Activated T-helper 1 cell treated with anti-CD3 and anti-CD28 coated beads, Interleukin-12 subunit alpha, Interleukin-12 subunit beta, Interleukin-2, Interleukin-4 antibody, amounts not matched to agents 30 ng/mL and 10 ng/mL and 1 ng/mL, durations not matched to agents 14 hours and 24 hours and 36 hours (primary cell): ENCODE measurements at regions not wholly inside any gene's neighbourhood (a gene's known extent, or its start where the extent isn't known, plus 50 kb on each side); places are given as distances from the start of the nearest gene placed in this dataset.

Experiments
- DNase-seq: peaks from one replicate; pipeline ENCODE4 v3.0.0; 2021; ENCODE audit warnings: low spot score
- H3K27ac Mint-ChIP-seq: one replicate; pipeline ENCODE4 v1.8.0; 2021; ENCODE audit warnings: mild to moderate bottlenecking, mixed read lengths
- H3K27me3 Mint-ChIP-seq: one replicate; pipeline ENCODE4 v1.8.0; 2022; ENCODE audit warnings: mild to moderate bottlenecking, moderate library complexity, mixed read lengths; ENCODE audit not compliant: insufficient read depth
- H3K36me3 Mint-ChIP-seq: one replicate; pipeline ENCODE4 v1.8.0; 2021; ENCODE audit warnings: low read depth, mixed read lengths
- H3K4me1 Mint-ChIP-seq: one replicate; pipeline ENCODE4 v1.8.0; 2021; ENCODE audit warnings: low read depth, mixed read lengths
- H3K4me3 Mint-ChIP-seq: one replicate; pipeline ENCODE4 v1.8.0; 2021; ENCODE audit warnings: mild to moderate bottlenecking, moderate library complexity, mixed read lengths
- H3K9me3 Mint-ChIP-seq: one replicate; pipeline ENCODE4 v1.8.0; 2021; ENCODE audit warnings: mixed read lengths
- intact Hi-C: fragments of 100-400 bp; cut with micrococcal nuclease; formaldehyde crosslinking; loops from one replicate; pipeline ENCODE4 v1.15.1; 2024

DNA sequence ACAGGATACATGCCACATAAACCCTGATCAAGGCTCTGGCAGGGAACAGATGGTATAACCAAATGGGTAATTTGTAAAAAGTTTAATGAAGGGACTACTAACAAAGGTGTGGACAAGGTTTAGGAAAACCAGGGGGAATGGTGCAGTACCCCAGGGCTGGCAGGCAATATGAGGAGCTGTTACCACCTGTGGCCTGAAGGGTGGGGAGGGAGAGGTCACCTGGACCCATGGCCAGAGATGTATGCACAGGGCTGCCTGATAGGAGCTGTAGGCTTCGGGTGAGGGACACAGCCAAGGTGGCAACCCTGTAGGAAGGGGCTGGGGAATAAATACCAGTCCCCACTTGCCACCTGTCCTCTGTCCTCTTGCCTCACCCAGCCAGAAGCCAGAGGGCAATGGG is 51.4 kb upstream of the ID3 start:
- Mint-ChIP-seq H3K27me3 (peaks cover 2% of the 10 kb centered on the region), H3K4me1 (peaks cover 49% of the 10 kb centered on the region), H3K36me3 (no peaks in the 10 kb centered on the region), H3K9me3 (no peaks in the 10 kb centered on the region), H3K27ac (peak overlapping the region; percentile 15), H3K4me3 (no peak overlapping the region)
- intact Hi-C loops, result no loop called here
- no peak for DNase-seq

DNA sequence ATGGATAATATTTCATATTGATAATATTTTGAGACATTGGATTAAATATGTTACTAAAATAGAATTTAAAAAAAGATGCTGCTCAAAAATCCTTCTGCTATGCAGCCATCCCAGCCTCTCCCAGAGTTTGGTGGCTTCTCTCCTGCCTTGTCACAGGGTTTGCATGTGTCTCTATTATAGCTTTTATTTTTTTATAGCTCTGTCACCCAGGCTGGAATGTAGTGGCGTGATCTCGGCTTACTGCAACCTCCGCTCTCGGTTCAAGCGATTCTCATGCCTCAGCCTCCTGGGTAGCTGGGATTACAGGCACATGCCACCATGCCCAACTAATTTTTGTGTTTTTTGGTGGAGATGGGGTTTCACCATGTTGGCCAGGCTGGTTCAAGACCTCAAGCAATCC is 50.7 kb upstream of the ID3 start:
- H3K4me1 Mint-ChIP-seq, result peaks cover 42% of the 10 kb centered on the region
- DNase-seq, result no peak
- H3K27me3 Mint-ChIP-seq, result peaks cover 2% of the 10 kb centered on the region
- H3K9me3 Mint-ChIP-seq, result no peaks in the 10 kb centered on the region
- no peak overlapping the region for H3K27ac Mint-ChIP-seq
- H3K36me3 Mint-ChIP-seq, result no peaks in the 10 kb centered on the region
- intact Hi-C loops, result no loop called here
- no peak overlapping the region for H3K4me3 Mint-ChIP-seq
